Neuronal stem cell (in vitro differentiated cells): ENCODE measurements at regions not wholly inside any gene's neighbourhood (a gene's known extent, or its start where the extent isn't known, plus 50 kb on each side); places are given as distances from the start of the nearest gene placed in this dataset.

Source experiments
- DNase-seq: peaks from one replicate; pipeline ENCODE4 v3.0.0-alpha.2; 2013; ENCODE audit warnings: low spot score
- H2AFZ ChIP-seq: one replicate; pipeline ENCODE4 v1.6.1; 2013; ENCODE audit warnings: mild to moderate bottlenecking, low read length, inconsistent platforms
- H2AK5ac ChIP-seq: 2 replicates; pipeline ENCODE4 v1.6.1; 2013; ENCODE audit warnings: low read depth, mild to moderate bottlenecking, inconsistent platforms, low read length, moderate library complexity, mixed read lengths
- H2BK120ac ChIP-seq: 2 replicates; pipeline ENCODE4 v1.6.1; 2013; ENCODE audit warnings: low read depth, mild to moderate bottlenecking, inconsistent platforms, low read length, moderate library complexity, mixed read lengths
- H2BK12ac ChIP-seq: one replicate; pipeline ENCODE4 v1.6.1; 2013; ENCODE audit warnings: low read length, inconsistent platforms
- H2BK15ac ChIP-seq: 2 replicates; pipeline ENCODE4 v1.6.1; 2013; ENCODE audit warnings: mild to moderate bottlenecking, low read length, inconsistent platforms, mixed read lengths
- H2BK5ac ChIP-seq: one replicate; pipeline ENCODE4 v1.6.1; 2013; ENCODE audit warnings: inconsistent platforms, mild to moderate bottlenecking, low read length, moderate library complexity
- H3K14ac ChIP-seq: one replicate; pipeline ENCODE4 v1.6.1; 2013; ENCODE audit warnings: low read length, inconsistent platforms
- H3K18ac ChIP-seq: 2 replicates; pipeline ENCODE4 v1.6.1; 2013; ENCODE audit warnings: low read length, inconsistent platforms
- H3K23ac ChIP-seq: 2 replicates; pipeline ENCODE4 v1.6.1; 2013; ENCODE audit warnings: low read depth, mild to moderate bottlenecking, mixed read lengths, low read length, inconsistent platforms; ENCODE audit not compliant: poor library complexity
- H3K27ac ChIP-seq: replicated peaks from 3 replicates; pipeline ENCODE4 v1.5.1; 2013; ENCODE audit warnings: low read length, inconsistent platforms
- H3K27me3 ChIP-seq, 3 experiments: 2 replicates each; pipeline ENCODE4 v1.6.1; 2013; ENCODE audit warnings: low read length in 3 of 3, mild to moderate bottlenecking in 2 of 3, inconsistent platforms in 1 of 3, low read depth in 1 of 3, mixed read lengths in 1 of 3, moderate library complexity in 1 of 3; ENCODE audit not compliant: control insufficient read depth in 3 of 3, insufficient read depth in 3 of 3
- H3K36me3 ChIP-seq, 2 donors: replicated peaks in 1 of 2; 2 replicates each; pipeline ENCODE4 v1.6.1; 2013; ENCODE audit warnings: low read length in 2 of 2; ENCODE audit not compliant: control insufficient read depth in 2 of 2, insufficient read depth in 2 of 2
- H3K4ac ChIP-seq: 2 replicates; pipeline ENCODE4 v1.6.1; 2013; ENCODE audit warnings: inconsistent platforms, mild to moderate bottlenecking, low read length, moderate library complexity
- H3K4me1 ChIP-seq, 2 donors: 1 replicate in 1 of 2; 2 replicates in 1 of 2; pipeline ENCODE4 v1.6.1; 2013; ENCODE audit warnings: low read length in 2 of 2, low read depth in 1 of 2; ENCODE audit not compliant: control insufficient read depth in 2 of 2, insufficient read depth in 1 of 2
- H3K4me2 ChIP-seq: one replicate; pipeline ENCODE4 v1.6.1; 2013; ENCODE audit warnings: mild to moderate bottlenecking, low read length, inconsistent platforms; ENCODE audit not compliant: insufficient read depth, poor library complexity, severe bottlenecking
- H3K4me3 ChIP-seq, 2 donors: 2 replicates each; pipeline ENCODE4 v1.5.1; 2013; ENCODE audit warnings: low read length in 2 of 2, mild to moderate bottlenecking in 2 of 2, inconsistent platforms in 1 of 2, moderate library complexity in 1 of 2
- H3K79me1 ChIP-seq: one replicate; pipeline ENCODE4 v1.6.1; 2013; ENCODE audit warnings: low read depth, mild to moderate bottlenecking, inconsistent platforms, low read length, moderate library complexity
- H3K9ac ChIP-seq: one replicate; pipeline ENCODE4 v1.6.1; 2013; ENCODE audit warnings: mild to moderate bottlenecking, low read depth, low read length, inconsistent platforms; ENCODE audit not compliant: poor library complexity
- H3K9me3 ChIP-seq, 2 donors: replicated peaks in 1 of 2; 2 replicates each; pipeline versions ENCODE3 to v1.6.1; 2013; ENCODE audit warnings: low read length in 2 of 2, mild to moderate bottlenecking in 2 of 2, inconsistent platforms in 1 of 2, low read depth in 1 of 2, mixed read lengths in 1 of 2, moderate library complexity in 1 of 2; ENCODE audit not compliant: control insufficient read depth in 2 of 2, insufficient read depth in 1 of 2
- H4K8ac ChIP-seq: one replicate; pipeline ENCODE4 v1.6.1; 2013; ENCODE audit warnings: low read depth, mild to moderate bottlenecking, inconsistent platforms, low read length, moderate library complexity
- H4K91ac ChIP-seq: one replicate; pipeline ENCODE4 v1.6.1; 2013; ENCODE audit warnings: low read length, low read depth, mild to moderate bottlenecking, inconsistent platforms; ENCODE audit not compliant: poor library complexity
- WGBS, 2 donors: extraction: QIAGEN DNeasy Blood & Tissue Kit; methylation state at CpG; one replicate each; pipeline ENCODE4 v1.1.7; 2013; ENCODE audit warnings: missing lambda C conversion rate in 2 of 2, mixed read lengths in 1 of 2; ENCODE audit not compliant: insufficient read length in 2 of 2, insufficient replicate concordance in 1 of 2; ENCODE audit errors: extremely low coverage in 2 of 2; 5-methylcytosine and 5-hydroxymethylcytosine counted together

DNA sequence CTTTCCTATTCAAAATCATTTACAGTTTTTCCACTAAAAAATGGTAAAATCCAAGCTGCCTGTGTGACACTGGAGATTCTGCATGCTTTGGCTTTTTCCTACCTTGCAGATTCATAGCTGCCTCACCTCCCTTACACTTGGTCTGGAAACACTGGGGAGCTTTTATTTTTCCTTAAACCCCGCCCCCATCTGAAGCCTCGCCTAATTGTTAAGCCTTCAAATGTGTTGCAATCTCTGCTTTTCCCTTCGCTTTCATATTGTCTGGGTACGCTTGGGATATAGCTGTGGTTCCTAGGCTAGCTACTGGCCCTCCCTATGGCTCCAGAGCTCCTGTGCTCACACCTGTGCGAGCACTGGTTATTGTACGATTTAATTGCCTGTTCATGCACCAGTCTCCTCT, 942.4 kb upstream of the GYPC start:
- no peak overlapping the region for H3K4me2 ChIP-seq
- H3K27me3 ChIP-seq: no peaks in the 10 kb centered on the region
- no peak overlapping the region for H3K9ac ChIP-seq
- no peak overlapping the region for H2BK120ac ChIP-seq
- no peak overlapping the region for H3K23ac ChIP-seq
- no peak overlapping the region for H3K4me3 ChIP-seq
- H3K9me3 ChIP-seq: no peaks in the 10 kb centered on the region
- WGBS, 2 donors: no CpG with 5 or more reads among the region's 6 CpGs
- no peak overlapping the region for H3K14ac ChIP-seq
- no peak overlapping the region for H2BK12ac ChIP-seq
- H2BK5ac ChIP-seq: no peak overlapping the region
- no peak overlapping the region for H4K91ac ChIP-seq
- no peak overlapping the region for H2BK15ac ChIP-seq
- H3K18ac ChIP-seq: peak overlapping the region; percentile 17
- no peak overlapping the region for H3K4ac ChIP-seq
- no peaks in the 10 kb centered on the region for H3K79me1 ChIP-seq
- H3K27ac ChIP-seq: no peak overlapping the region
- no peak for DNase-seq
- no peak overlapping the region for H2AFZ ChIP-seq
- peaks cover 0 to 1% of the 10 kb centered on the region in 2 donors for H3K4me1 ChIP-seq
- no peak overlapping the region for H4K8ac ChIP-seq
- no peak overlapping the region for H2AK5ac ChIP-seq
- H3K36me3 ChIP-seq: no peaks in the 10 kb centered on the region

- H3K4ac ChIP-seq: no peak overlapping the region
- H4K8ac ChIP-seq: no peak overlapping the region
- H2BK5ac ChIP-seq: no peak overlapping the region
- DNase-seq: no peak
- no peak overlapping the region for H2BK120ac ChIP-seq
- no peaks in the 10 kb centered on the region for H3K27me3 ChIP-seq
- no peaks in the 10 kb centered on the region for H3K4me1 ChIP-seq
- H3K9ac ChIP-seq: no peak overlapping the region
- H2AK5ac ChIP-seq: no peak overlapping the region
- no peaks in the 10 kb centered on the region for H3K36me3 ChIP-seq
- H3K4me2 ChIP-seq: no peak overlapping the region
- no peak overlapping the region for H4K91ac ChIP-seq
- no peaks in the 10 kb centered on the region for H3K79me1 ChIP-seq
- no peak overlapping the region for H3K23ac ChIP-seq
- H3K14ac ChIP-seq: no peak overlapping the region
- H2BK15ac ChIP-seq: no peak overlapping the region
- H2BK12ac ChIP-seq: no peak overlapping the region
- H2AFZ ChIP-seq: no peak overlapping the region
- H3K9me3 ChIP-seq: no peaks in the 10 kb centered on the region
- no peak overlapping the region for H3K4me3 ChIP-seq
- no CpG with 5 or more reads among the region's 14 CpGs for WGBS, 2 donors
- peak overlapping the region; percentile 21 for H3K18ac ChIP-seq
- H3K27ac ChIP-seq: no peak overlapping the region
Observed at GRCh38 chr2:125721072-125721721, 934.8 kb upstream of the GYPC start.

DNA sequence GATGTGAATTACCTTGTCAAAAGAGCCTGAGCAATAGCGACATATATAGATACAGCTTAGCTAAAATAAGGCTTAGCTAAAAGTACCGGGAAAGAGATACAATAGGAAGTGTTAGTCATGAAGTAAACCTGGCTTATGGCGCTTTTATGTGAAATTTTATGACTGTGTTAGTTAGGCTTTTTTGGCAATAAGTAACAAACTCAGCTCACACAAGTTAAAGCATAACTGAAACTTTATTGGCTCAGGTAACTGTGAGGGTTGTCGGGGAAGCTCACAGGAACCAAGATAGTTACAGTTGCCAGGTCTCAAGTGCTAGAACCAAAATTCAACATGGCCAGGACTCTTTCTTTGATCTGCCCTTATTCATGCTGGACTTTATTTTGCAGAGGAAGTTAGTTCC, 925.0 kb upstream of the GYPC start:
- Histone ChIP-seq H3K9ac (no peak overlapping the region), H3K23ac (no peak overlapping the region), H3K9me3 (peaks cover 0 to 3% of the 10 kb centered on the region in 2 donors), H3K18ac (no peak overlapping the region), H3K4ac (no peak overlapping the region), H2BK15ac (no peak overlapping the region), H2BK120ac (no peak overlapping the region), H3K14ac (no peak overlapping the region), H3K27ac (no peak overlapping the region), H3K27me3 (no peaks in the 10 kb centered on the region), H2BK5ac (no peak overlapping the region), H3K4me2 (no peak overlapping the region), H3K36me3 (no peaks in the 10 kb centered on the region), H2AFZ (no peak overlapping the region), H2BK12ac (no peak overlapping the region), H4K91ac (no peak overlapping the region), H2AK5ac (no peak overlapping the region), H3K4me3 (no peak overlapping the region), H3K4me1 (no peaks in the 10 kb centered on the region), H4K8ac (no peak overlapping the region), H3K79me1 (no peaks in the 10 kb centered on the region)
- no peak for DNase-seq
- WGBS, 2 donors: no CpG with 5 or more reads among the region's 4 CpGs

DNA sequence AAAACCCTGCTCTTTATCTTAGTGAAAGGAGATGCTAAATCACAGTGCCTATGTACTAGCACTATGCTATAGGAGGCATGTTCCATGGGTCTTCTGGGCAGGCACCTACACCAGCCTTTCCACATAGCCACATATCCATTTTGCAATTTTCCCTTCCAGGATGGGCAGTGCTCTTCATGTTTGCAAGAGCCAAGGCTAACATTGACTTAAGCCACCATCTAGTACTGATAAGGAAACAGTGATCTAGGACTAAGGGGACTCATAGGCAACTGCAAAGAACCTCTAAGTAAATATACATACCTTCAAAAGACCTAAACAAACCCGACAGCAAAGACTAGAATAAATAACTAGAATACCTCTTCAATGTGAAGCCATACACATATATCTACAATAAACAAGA, 919.7 kb upstream of the GYPC start:
- H3K18ac ChIP-seq: no peak overlapping the region
- no peak overlapping the region for H3K23ac ChIP-seq
- no peak overlapping the region for H2BK15ac ChIP-seq
- H3K79me1 ChIP-seq: no peaks in the 10 kb centered on the region
- H3K4me3 ChIP-seq: no peak overlapping the region
- no peak overlapping the region for H3K4ac ChIP-seq
- H2BK5ac ChIP-seq: no peak overlapping the region
- no peak overlapping the region for H3K27ac ChIP-seq
- peaks cover 0 to 4% of the 10 kb centered on the region in 2 donors for H3K9me3 ChIP-seq
- H3K4me1 ChIP-seq: no peaks in the 10 kb centered on the region
- H4K8ac ChIP-seq: no peak overlapping the region
- no CpG with 5 or more reads among the region's 1 CpG for WGBS, 2 donors
- no peak overlapping the region for H3K14ac ChIP-seq
- no peaks in the 10 kb centered on the region for H3K36me3 ChIP-seq
- no peak overlapping the region for H2BK12ac ChIP-seq
- DNase-seq: no peak
- no peak overlapping the region for H2AK5ac ChIP-seq
- no peak overlapping the region for H3K9ac ChIP-seq
- no peak overlapping the region for H3K4me2 ChIP-seq
- no peak overlapping the region for H2AFZ ChIP-seq
- no peak overlapping the region for H2BK120ac ChIP-seq
- H4K91ac ChIP-seq: no peak overlapping the region
- H3K27me3 ChIP-seq: no peaks in the 10 kb centered on the region
